HFF-Myc (cell line): ENCODE measurements at regions not wholly inside any gene's neighbourhood (a gene's known extent, or its start where the extent isn't known, plus 50 kb on each side); places are given as distances from the start of the nearest gene placed in this dataset.

Experiments used
- DNase-seq: peaks from one replicate; pipeline ENCODE4 v3.0.0-alpha.2; 2011; ENCODE audit warnings: low read depth; ENCODE audit errors: extremely low read depth
- H3K4me3 ChIP-seq: replicated peaks from 2 replicates; pipeline ENCODE4 v1.5.1; 2011; ENCODE audit warnings: low read depth, mild to moderate bottlenecking, control low read depth, low read length
- TF ChIP-seq, protein P1 (sequence below): IDR thresholded peaks from 2 replicates; pipeline ENCODE4 v1.5.1; 2012; ENCODE audit warnings: mild to moderate bottlenecking, low read depth, low read length, control low read depth; ENCODE audit errors: missing control alignments

DNA sequence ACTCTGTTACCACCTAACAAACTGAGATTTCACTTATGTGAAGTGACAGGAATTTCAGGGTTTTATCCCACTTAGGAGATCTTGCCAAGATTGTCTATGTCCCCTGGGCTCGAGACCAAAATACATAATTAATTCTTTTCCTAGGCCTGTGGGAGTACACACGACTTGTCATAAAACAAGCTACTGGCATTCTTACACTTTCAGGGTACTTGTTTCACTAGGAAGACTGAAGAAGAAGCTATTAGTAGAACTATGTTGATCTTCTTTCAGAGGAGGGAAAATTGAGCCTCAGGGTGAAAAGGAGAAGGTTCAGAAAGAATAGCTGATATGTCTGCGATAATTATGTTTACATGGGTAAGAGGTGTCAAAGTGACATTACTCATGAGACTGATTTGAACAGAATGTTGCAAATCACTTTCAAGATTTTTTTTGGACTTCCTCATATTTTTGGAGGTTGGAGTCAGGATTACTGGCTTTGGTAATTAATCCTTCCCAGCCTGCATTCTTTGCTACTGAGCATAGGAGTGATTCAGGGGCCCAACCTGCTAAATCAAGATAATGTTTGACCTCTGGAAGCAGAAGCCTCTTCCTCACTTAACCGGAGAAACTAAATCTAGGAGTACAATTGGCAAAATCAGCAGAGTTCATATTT, 240.0 kb upstream of the NT5C1B start:
- no peak overlapping the region for H3K4me3 ChIP-seq
- TF ChIP-seq, protein P1, sequence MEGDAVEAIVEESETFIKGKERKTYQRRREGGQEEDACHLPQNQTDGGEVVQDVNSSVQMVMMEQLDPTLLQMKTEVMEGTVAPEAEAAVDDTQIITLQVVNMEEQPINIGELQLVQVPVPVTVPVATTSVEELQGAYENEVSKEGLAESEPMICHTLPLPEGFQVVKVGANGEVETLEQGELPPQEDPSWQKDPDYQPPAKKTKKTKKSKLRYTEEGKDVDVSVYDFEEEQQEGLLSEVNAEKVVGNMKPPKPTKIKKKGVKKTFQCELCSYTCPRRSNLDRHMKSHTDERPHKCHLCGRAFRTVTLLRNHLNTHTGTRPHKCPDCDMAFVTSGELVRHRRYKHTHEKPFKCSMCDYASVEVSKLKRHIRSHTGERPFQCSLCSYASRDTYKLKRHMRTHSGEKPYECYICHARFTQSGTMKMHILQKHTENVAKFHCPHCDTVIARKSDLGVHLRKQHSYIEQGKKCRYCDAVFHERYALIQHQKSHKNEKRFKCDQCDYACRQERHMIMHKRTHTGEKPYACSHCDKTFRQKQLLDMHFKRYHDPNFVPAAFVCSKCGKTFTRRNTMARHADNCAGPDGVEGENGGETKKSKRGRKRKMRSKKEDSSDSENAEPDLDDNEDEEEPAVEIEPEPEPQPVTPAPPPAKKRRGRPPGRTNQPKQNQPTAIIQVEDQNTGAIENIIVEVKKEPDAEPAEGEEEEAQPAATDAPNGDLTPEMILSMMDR: no peak
- DNase-seq: no peak

DNA sequence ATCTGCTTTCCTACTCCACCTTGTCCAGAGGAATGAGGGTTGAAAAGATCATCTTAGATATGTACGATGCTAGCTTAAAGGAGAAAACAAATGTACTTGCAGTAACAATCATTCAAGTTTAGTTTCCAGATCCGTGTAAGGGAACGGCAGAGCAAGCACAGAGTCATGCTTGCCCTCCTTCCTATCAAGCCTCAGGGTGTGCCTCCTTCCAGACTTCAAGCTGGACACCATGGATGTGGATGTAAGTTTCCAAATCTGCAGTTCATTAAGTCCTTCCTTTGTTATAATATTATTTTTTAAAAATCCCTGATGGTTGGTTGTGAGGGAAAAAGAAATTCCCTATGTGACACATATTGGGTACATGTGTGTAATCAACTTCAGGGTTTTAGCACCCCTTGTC, 238.9 kb upstream of the NT5C1B start:
- no peak overlapping the region for H3K4me3 ChIP-seq
- TF ChIP-seq, protein P1: no peak
- no peak for DNase-seq

DNA sequence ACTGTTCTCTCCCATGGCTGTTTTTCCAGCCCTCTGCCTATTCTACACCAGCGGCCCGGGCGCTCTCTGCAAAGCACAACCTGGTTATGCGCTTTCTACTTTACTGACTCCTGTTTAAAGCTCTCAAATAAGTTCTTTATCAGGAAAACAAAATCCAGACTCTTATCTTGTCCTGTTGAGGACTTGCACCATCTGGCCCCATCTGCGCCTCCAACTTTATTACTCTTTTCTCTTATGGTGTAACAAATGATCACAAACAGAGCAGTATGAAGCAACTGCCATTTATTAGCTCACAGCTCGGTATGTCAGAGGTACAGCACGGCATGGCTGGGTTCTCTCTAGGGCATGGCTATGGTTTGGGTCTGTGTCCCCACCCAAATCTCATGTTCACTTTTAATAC, 236.5 kb upstream of the NT5C1B start:
- no peak for DNase-seq
- H3K4me3 ChIP-seq: no peak overlapping the region
- TF ChIP-seq, protein P1: no peak

DNA sequence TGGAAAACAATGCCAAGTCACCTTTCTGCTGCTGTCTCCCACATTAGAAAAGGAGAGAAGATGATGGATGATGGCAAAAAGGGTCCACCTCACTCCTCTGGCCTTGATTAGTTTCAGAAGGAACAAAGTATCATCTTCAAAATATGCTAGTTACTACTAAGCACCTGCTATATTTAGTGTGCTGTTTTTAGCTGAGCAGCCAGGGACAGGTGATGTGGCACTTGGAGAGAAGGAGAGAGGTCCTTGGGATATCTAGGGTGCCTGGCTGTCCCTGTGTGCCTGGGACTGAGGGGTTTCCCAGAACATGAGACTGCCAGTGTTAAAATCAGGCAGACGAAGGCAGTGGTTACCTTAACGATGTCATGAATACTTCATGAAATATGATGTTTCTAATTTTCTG, 235.5 kb upstream of the NT5C1B start:
- TF ChIP-seq, protein P1: no peak
- no peak for DNase-seq
- no peak overlapping the region for H3K4me3 ChIP-seq

DNA sequence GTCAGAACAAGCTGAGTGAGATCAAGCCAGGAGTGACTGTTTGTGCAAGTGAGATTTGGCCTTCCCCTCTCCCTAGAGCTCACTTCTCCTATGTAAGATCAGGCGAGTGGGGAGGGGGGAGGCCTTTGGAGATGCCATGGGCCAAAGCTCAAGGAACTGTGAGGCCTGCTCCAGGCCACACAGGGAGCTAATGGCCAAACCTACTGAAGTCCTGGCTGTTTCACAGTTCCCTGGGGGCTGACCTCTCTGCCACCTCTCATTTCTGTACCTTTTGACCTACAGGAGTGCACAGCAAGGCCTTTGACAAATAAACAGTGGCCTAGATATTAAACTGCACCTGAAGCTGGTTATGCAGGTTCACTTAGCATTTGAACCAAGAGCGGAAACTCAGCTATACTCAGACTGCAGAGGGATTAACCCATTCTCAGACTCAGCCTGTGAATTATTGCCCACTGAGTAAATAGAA, 235.0 kb upstream of the NT5C1B start:
- H3K4me3 ChIP-seq: no peak overlapping the region
- TF ChIP-seq, protein P1: no peak
- no peak for DNase-seq

DNA sequence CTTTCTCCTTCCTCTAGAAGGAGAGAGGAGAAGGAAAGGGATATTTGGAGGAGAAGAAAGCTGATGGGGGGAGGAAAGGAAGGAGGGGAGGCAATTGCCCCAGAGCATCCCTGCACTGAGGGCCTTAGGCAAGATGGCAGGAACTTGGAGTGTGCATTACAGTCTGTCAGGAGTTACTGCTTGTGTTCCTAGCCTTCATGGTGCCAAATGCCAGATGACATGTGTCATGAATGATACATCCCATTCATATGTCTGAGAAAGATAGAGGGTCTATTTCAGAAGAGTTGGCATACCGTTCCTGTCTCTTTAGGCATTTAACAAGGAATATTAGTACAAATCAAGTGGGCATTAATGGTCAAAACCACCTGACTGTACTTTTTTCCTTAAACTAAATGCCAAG, 232.1 kb upstream of the NT5C1B start:
- TF ChIP-seq, protein P1: no peak
- DNase-seq: no peak
- H3K4me3 ChIP-seq: no peak overlapping the region

DNA sequence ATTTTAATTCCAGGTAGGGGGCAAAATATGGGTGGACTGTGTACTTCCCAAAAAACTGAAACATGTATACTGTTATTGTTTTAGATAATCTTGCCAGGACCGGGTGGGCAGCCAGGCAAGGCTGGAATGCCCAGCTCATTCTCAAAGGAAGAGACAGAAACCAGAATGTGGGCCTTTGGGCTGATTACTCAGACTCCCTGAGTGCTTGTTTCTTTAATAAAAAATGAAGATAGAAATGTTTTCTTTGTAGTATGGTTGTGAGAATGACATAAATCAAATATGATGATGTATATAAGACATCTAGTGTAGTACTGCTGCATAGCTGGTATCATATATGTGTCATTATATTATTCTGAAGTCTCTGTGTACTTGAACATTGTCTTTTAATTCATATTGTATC, 231.6 kb upstream of the NT5C1B start:
- TF ChIP-seq, protein P1: no peak
- no peak for DNase-seq
- no peak overlapping the region for H3K4me3 ChIP-seq
